Bronchial epithelial cell (primary cell): ENCODE measurements at regions not wholly inside any gene's neighbourhood (a gene's known extent, or its start where the extent isn't known, plus 50 kb on each side); places are given as distances from the start of the nearest gene placed in this dataset.

Experiments
- DNase-seq: peaks from one replicate; pipeline ENCODE4 v3.0.0-alpha.2; 2010; ENCODE audit warnings: low read depth
- FAIRE-seq: peaks from 2 replicates; lab custom pipeline; 2011; peaks lifted over from hg19 to GRCh38; lab: Jason Lieb, UNC
- H3K27me3 ChIP-seq: 2 replicates; pipeline ENCODE4 v1.5.1; 2011; ENCODE audit warnings: low read length; ENCODE audit not compliant: control insufficient read depth, insufficient read depth
- H3K36me3 ChIP-seq: 2 replicates; pipeline ENCODE4 v1.5.1; 2011; ENCODE audit warnings: low read length; ENCODE audit not compliant: control insufficient read depth, insufficient read depth
- H3K4me3 ChIP-seq: 2 replicates; pipeline ENCODE4 v1.5.1; 2011; ENCODE audit warnings: mild to moderate bottlenecking, low read depth, low read length, control low read depth
- CTCF ChIP-seq: IDR thresholded peaks from 2 replicates; pipeline ENCODE4 v1.5.1; 2011; ENCODE audit warnings: mild to moderate bottlenecking, moderate library complexity, low read length, control low read depth, inconsistent platforms; ENCODE audit not compliant: insufficient read depth, severe bottlenecking

GRCh38 chr11:92070026-92070889 is 154.4 kb upstream of the FAT3 start:
- no peak for FAIRE-seq
- Histone ChIP-seq H3K36me3 (no peaks in the 10 kb centered on the region), H3K27me3 (no peaks in the 10 kb centered on the region), H3K4me3 (no peak overlapping the region)
- TF ChIP-seq CTCF = peak; percentile 9
- no peak for DNase-seq

- no peak overlapping the region for H3K4me3 ChIP-seq
- no peaks in the 10 kb centered on the region for H3K36me3 ChIP-seq
- no peak for FAIRE-seq
- no peak for DNase-seq
- TF ChIP-seq CTCF = no peak
- no peaks in the 10 kb centered on the region for H3K27me3 ChIP-seq
Observed at GRCh38 chr11:92067016-92067415, 157.6 kb upstream of the FAT3 start.

- TF ChIP-seq CTCF = no peak
- FAIRE-seq = no peak
- Histone ChIP-seq H3K4me3 (no peak overlapping the region), H3K36me3 (no peaks in the 10 kb centered on the region), H3K27me3 (no peaks in the 10 kb centered on the region)
- DNase-seq = no peak
Observed at GRCh38 chr11:92061456-92062062, 163.1 kb upstream of the FAT3 start.

GRCh38 chr11:92057849-92058442 is 166.7 kb upstream of the FAT3 start:
- H3K36me3 ChIP-seq = no peaks in the 10 kb centered on the region
- no peaks in the 10 kb centered on the region for H3K27me3 ChIP-seq
- no peak overlapping the region for H3K4me3 ChIP-seq
- DNase-seq = no peak
- TF ChIP-seq CTCF = no peak
- FAIRE-seq = no peak

DNA sequence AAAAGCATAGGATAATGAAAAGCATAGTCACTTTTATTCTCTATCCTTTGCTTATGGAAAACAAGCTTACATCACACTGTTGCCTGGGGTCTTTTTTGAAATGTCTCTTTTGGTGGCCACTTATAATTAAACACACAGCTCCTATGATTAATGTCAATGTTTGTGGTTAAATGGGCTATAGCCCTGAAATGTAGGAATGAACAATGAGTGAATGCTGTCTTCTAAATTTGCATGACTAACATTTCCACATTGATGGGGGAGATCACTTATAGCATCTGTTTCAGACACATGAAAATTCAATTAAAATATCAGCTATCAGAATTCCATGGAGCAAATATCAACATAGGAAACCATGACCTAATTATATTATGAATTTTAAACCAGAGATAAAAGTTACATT is 171.4 kb upstream of the FAT3 start:
- Histone ChIP-seq H3K4me3 (no peak overlapping the region), H3K27me3 (no peaks in the 10 kb centered on the region), H3K36me3 (no peaks in the 10 kb centered on the region)
- DNase-seq (no peak), FAIRE-seq (no peak)
- no peak for TF ChIP-seq CTCF
